GM21528 (cell line): ENCODE measurements at regions not wholly inside any gene's neighbourhood (a gene's known extent, or its start where the extent isn't known, plus 50 kb on each side); places are given as distances from the start of the nearest gene placed in this dataset.

Source experiments
- ATAC-seq: cut with Tn5 transposase; IDR thresholded peaks from one replicate; pipeline ENCODE4 v1.9.1; 2021; ENCODE audit warnings: mild to moderate bottlenecking, moderate library complexity; ENCODE audit not compliant: unreplicated experiment, low FRiP score

DNA sequence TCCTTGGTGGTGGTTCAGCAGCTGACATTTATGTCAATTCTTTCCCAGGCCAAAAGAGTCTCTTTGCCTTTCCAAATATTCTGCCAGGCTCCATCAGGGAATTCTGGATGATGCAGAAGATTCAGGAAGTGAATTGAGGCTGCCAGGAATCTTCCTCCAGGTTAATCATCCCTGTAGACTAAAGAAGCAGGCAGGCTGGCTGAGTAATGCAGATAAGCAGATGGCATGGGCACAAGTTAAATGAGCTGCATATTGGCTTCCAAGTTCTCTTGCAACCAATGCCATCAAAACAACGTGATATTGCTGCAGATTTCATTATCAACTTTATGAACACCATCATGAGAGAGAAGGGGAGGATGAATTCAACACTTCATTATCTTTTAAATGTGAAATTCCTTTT, 324.5 kb downstream of the KCNN2 start:
- no peak for ATAC-seq

DNA sequence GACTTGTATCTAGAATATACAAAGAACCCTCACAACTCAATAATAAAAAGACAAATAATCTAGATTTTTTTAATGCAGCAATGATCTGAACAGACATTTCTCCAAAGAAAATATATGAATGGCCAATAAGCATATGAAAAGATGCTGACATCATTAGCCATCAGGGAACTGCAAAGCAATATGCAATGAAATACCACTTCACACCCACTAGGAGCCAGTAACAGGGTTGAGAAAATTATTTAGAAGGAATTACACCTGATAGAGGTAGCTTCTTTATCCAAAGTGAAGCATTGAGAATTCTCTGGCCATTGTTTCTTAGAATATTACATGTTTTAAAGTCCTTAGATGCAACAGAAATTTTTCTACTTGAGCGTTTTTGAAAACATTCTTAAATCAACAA, 316.9 kb downstream of the KCNN2 start:
- no peak for ATAC-seq

DNA sequence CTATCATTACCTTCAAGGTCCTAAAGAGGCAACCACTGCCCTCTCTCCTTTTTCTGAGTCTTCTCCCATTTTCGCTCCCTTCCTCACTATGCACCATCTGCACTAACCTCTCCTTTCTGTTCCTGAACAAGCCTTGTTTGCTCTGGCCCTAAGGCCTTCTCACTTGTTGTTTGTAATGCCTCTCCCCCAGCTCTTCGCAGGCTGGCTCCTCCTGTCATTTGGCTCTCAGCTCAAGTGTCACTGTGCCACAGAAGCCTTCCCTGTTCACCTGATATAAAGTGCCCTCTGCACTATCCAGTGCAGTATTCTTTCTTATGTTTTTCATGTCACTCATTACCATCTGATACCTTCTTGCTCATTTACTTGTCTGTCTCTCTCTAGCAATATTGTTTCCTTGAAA, 303.7 kb downstream of the KCNN2 start:
- no peak for ATAC-seq

DNA sequence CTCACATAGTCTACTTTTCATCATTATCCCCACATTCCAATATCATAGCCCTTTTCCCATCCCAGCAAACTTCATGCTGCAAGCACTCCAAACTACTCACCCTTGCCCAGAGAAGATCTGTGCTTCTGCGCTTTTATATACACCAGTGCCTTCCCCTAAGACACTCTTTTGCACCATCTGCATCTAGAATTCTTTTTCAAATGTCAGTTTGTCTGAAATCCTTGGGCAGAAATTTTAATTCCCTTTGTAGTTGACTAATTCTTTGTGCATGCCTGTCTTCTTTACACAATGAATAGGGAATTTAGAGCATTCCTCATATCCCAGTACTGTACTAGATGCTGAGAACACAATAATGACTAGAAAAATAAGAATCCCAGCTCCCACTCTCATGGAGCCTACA, 298.9 kb downstream of the KCNN2 start:
- no peak for ATAC-seq

DNA sequence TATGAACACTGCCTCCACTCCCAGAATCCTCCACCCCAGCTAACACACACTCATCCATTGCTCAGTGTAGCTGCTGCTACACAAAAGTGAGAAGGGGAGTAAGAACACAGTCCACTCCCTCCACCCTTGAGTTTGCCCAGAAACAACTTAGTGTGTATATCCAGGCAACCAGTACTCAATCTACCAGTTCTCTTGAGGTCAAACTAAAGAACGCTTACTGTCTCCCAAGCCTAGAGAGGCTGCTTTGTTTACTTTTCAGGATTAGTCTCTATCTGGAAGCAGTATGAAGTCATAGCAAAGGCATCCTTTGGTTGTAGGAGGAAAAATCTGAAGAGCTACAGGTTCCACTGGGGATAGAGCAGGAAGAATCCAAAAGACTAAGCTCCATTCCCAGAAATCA, 296.3 kb downstream of the KCNN2 start:
- no peak for ATAC-seq

DNA sequence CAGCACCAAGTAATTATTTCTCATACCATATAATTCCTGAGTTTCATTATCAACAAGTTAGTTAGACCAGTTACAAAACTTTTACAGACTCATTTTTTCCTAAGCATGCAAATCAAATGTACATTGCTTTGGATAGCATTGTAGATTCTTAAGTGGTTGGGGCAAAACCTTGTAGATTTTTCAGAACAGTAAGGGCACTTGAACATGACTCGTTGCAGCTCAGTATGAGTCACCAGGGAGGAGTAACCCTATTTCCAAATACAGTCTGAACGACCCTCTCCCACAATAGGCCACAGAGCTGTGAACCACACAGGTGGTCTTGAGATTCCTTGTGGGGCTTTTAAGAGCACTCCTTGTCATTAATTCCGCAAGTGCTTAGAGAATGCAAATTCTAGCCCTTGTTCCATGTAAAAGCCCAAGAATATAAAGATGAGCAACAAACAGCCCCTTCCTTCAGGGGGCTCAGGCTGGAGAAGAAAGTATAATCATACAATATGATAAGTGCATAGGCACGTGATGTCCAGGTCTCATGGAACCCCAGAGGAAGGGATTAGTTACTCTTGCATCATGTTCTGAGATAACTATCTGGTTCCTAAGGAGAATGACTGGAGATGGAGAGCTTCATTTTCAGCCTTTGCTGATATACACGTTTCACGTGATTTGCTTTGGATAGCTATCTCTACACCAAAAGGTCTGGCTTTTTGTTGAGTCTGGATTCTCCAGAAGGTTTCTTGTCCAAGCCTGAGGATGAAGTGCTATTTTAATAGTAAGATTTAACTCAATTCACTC, 295.7 kb downstream of the KCNN2 start:
- ATAC-seq: no peak

DNA sequence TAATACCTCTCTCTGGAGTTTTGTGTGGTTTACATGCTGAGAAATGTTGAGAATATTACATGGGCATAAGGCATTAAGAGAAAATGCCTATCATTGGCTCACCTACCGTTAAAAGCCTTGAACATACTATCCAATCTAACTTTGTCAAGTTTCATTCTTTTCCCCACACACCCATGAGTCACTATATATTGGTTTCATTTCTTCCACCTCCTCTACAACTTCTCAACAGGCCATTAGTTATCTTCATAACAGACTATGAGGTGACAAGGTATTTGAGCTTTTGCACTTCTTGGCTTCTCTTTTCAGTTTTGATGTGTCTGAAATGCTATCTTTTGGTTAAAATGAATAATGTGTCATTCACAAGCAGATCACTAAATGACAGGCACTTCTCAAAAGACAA, 288.0 kb downstream of the KCNN2 start:
- no peak for ATAC-seq

DNA sequence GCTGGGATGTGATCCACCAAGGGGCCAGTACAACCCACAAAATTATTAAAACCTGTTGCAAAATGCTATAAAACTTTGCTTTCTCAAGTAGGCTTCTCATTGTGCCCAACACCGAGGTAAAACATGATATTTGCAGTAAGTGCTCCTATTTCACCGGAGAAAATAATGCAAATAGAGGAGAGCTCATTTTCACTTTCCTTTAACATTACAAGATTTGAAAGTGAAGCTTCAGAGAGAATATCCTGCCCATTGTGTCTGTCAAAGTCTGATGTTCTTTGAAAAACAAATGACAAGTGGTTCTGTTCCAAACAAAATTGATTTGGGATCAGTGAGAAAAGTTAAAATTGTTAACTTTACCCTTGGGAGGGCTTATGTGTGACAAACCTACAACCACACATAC, 287.1 kb downstream of the KCNN2 start:
- no peak for ATAC-seq

DNA sequence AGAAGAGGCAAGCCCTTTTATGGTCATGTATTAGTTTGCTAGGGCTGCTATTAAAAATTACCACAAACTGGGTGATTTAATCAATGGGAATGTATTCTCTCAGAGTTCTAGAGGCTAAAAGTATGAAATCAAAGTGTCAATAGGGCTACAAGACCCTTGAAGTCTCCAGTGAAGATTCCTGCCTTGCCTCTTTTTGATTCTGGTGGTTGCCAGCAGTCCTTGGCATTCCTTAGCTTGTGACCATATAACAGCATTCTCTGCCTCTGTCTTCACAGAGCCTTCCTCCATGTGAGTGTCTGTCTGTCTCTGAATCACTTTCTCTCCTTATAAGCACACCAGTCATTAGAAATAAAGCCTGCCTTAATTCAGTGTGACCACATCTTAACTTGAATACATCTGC, 282.7 kb downstream of the KCNN2 start:
- ATAC-seq: no peak

DNA sequence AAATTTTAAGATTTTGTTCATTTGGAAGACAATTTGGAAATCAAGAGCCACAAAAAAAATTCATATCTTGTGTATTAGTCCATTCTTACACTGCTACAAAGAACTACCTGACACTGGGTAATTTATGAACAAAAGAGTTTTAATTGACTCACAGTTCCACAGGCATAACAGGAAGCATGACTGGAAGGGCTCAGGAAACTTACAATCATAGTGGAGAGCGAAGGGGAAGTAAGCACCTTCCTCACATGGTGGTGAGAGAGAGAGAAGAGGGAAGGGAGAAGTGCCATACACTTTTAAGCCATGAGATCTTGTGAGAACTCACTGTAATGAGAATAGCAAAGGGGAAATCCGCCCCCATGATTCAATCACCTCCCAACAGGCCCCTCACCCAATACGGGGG, 274.4 kb downstream of the KCNN2 start:
- no peak for ATAC-seq

DNA sequence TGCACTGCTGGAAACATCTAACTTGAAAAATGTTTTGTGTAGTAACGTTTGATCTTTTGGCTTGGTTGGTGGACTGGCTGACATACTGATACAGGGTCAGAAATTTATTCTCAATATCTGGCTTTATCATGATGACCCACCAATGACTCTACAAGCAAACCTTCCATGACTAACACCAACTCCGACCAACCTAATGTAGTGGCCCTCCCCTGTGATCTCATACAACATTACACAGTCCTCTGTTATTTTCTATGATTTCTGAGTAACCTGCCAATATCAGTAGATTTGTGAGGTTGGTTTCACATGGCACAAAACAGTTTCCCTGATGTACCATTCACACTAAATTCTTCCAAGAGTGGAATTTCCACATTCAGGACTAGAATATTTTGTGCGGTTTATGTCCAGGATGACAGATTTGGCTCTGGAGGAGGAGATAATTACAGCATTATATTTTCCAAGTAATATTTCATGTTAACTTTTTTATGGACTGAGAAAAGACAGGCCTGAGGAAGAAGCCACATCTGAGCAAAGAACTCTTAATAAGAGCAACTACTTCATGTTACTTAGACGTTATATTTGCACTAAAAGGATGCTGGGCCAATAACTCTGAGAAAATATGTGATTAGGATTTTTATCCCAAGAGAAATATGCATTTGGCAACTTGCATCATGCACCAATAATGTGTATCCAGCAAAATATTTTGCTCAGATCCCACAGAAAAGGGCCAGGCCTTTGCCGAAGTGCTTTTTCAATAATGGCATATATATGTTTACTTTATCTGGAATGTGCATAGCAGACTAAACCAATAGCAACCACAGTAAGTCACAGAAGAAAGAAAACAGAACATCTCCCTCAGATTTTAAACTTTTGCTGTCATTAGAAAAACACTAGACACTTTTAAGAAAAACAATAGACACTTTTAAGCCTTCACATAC, 273.4 kb downstream of the KCNN2 start:
- ATAC-seq: no peak

DNA sequence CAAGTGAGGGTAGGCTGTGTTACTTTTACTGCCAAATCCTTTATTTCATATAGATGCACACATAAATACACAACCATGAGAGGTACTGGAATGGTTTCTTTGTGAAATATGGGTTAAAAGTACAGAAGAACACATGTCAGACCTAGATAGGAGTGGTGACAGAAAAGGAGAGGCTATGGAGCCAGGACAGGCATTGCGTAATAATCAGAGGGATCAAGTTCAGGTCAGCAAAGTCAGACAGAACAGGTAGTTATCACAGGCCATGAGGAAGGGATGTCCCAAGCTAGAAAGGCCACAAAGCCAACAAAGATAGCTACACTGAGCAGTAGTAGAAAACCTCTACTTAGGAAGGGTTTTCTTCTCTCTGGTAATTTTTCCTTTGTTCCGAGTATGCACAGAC, 272.6 kb downstream of the KCNN2 start:
- ATAC-seq: no peak

DNA sequence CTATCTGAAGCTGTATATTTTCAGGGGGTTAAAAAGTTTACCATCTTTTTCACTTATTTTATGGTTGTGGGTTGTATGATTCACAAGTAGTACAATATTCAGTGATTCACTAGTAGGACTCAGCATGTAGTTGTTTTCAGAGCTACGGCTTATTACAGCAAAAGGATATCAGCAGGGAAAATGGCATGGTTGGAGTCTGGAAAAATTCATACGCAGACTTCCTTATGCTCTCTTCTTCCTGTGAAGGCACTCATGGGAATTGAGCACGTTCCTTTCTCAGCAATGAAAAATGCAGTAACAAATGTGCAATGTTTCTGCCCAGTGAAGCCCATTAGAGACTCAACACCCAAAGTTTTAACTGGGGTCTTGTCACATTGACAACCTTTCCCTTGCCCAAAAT, 250.5 kb downstream of the KCNN2 start:
- no peak for ATAC-seq

DNA sequence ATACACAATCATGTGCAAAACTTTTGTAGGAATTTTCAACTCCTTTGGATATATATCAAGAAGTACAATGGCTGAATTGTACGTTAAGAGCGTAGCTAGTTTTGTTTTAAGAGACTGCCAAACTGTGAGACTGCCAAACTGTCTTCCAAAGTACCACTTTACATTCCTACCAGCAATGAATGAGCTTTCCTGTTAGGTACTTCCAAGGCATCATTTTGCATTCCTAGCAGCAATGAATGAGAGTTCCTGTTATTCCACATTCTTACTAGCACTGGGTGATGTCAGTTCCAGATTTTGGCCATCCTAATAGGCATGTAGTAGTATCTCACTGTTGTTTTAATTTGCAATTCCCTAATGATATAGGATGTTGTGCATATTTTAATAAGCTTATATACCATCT, 219.3 kb downstream of the KCNN2 start:
- no peak for ATAC-seq

DNA sequence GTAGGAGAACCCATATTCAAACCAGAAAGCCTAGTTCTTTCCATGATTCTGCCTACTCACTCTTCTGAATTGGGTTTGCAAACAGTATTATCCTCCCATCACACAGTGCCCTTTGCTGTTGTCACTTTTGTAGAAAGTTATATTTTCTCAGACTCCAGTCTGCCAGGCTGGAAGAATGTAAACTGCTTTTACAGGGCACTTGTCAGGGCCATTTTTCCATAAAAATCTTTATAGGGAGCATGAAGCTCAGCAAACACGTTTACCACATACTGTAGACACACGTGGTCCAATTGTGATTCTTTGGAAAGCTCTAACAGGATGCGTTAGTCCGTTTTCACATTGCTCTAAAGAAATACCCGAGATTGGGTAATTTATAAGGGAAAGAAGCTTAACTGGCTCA, 204.0 kb downstream of the KCNN2 start:
- no peak for ATAC-seq

DNA sequence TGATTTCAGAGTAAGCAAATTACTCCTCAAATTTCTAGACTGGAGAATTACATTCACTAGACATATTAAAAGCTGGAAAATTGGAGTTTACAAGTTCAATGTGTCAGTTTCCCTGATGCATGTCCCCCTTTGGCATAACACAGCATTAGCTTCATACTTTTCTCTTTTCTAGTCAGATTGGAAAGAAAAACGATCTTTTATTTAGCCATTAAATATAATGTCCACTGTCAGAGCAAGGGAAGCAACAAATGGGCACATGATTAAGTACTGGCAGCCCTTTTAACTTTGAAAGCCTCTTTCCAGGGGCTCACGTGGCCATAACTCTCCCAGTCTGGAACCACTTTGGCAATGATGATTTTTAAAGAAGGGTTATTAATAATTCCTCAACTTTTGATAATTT, 203.3 kb downstream of the KCNN2 start:
- no peak for ATAC-seq

DNA sequence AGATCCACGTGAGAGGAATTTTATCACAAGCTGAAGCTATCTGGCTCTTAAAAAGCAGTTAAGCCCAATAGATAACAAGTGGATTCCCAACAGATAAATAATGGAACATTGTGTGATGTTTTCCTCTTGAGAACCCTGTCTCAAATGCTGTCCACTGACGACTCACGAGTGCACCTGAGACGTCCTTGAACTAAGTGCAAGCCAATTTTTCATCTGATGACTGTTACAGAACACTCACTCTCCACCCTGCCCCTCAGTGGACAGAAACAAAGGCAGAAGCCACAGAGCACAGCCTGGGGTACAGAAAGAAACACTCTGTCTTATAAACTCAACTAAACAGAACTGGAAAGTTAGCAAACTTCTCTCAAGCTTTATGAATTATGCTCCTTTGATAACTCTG, 199.5 kb downstream of the KCNN2 start:
- no peak for ATAC-seq
